ENCODE measurements at regions not wholly inside any gene's neighbourhood (a gene's known extent, or its start where the extent isn't known, plus 50 kb on each side); places are given as distances from the start of the nearest gene placed in this dataset.

- Mint-ChIP-seq H3K4me1 (no peaks in the 10 kb centered on the region), H3K36me3 (no peaks in the 10 kb centered on the region), H3K4me3 (no peak overlapping the region), H3K9me3 (no peaks in the 10 kb centered on the region), H3K27me3 (ENCODE audit: low read depth in 3 of 3) (peaks cover 0 to 19% (median 12%) of the 10 kb centered on the region in 3 donors), H3K27ac (no peak overlapping the region)
- Histone ChIP-seq H3K4me2 (replicated peaks; ENCODE audit: extremely low read depth, low read length, poor library complexity, severe bottlenecking) (no peak overlapping the region), H3K4me1 (ENCODE audit: control insufficient read depth in 1 of 2, insufficient read depth in 2 of 2, low read length in 2 of 2) (no peaks in the 10 kb centered on the region), H3K36me3 (replicated peaks in 1 of 2; ENCODE audit: control insufficient read depth in 1 of 2, insufficient read depth in 2 of 2, low read length in 2 of 2) (no peaks in the 10 kb centered on the region), H3K4me3 (replicated peaks in 1 of 3; ENCODE audit: low read depth in 2 of 3, low read length in 3 of 3) (no peak overlapping the region), H3K27me3 (ENCODE audit: control insufficient read depth in 2 of 2, insufficient read depth in 2 of 2, low read length in 2 of 2) (peaks cover 0 to 2% of the 10 kb centered on the region in 2 donors), H3K79me2 (ENCODE audit: insufficient read depth, low read length) (no peaks in the 10 kb centered on the region), H3K9ac (ENCODE audit: insufficient read depth, low read length, poor library complexity, severe bottlenecking) (no peak overlapping the region), H3K9me3 (replicated peaks in 1 of 2; ENCODE audit: control insufficient read depth in 1 of 2, insufficient read depth in 1 of 2, low read length in 2 of 2) (no peaks in the 10 kb centered on the region), H2AFZ (ENCODE audit: insufficient read depth, low read depth, low read length, poor library complexity, severe bottlenecking) (no peak overlapping the region), H4K20me1 (ENCODE audit: insufficient read depth, low read length) (no peaks in the 10 kb centered on the region), H3K27ac (ENCODE audit: low read depth in 1 of 2, low read length in 2 of 2) (no peak overlapping the region)
- 100% methylated on average over 2 of the region's 5 CpGs for WGBS (ENCODE audit: insufficient coverage)
- DNase-seq = no peak
- intact Hi-C loops (cut with micrococcal nuclease) = loop anchor here in 1 of 2 donors (10.0 kb wide), 1 partner anchor 187 kb away; no protein-coding TSS in a partner anchor
- TF ChIP-seq, protein P1, sequence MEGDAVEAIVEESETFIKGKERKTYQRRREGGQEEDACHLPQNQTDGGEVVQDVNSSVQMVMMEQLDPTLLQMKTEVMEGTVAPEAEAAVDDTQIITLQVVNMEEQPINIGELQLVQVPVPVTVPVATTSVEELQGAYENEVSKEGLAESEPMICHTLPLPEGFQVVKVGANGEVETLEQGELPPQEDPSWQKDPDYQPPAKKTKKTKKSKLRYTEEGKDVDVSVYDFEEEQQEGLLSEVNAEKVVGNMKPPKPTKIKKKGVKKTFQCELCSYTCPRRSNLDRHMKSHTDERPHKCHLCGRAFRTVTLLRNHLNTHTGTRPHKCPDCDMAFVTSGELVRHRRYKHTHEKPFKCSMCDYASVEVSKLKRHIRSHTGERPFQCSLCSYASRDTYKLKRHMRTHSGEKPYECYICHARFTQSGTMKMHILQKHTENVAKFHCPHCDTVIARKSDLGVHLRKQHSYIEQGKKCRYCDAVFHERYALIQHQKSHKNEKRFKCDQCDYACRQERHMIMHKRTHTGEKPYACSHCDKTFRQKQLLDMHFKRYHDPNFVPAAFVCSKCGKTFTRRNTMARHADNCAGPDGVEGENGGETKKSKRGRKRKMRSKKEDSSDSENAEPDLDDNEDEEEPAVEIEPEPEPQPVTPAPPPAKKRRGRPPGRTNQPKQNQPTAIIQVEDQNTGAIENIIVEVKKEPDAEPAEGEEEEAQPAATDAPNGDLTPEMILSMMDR (IDR thresholded peaks at IDR 0.05) = no peak
These were observed 89.2 kb upstream of the EXOC2 start for GRCh38 chr6:782141-782540.

DNA sequence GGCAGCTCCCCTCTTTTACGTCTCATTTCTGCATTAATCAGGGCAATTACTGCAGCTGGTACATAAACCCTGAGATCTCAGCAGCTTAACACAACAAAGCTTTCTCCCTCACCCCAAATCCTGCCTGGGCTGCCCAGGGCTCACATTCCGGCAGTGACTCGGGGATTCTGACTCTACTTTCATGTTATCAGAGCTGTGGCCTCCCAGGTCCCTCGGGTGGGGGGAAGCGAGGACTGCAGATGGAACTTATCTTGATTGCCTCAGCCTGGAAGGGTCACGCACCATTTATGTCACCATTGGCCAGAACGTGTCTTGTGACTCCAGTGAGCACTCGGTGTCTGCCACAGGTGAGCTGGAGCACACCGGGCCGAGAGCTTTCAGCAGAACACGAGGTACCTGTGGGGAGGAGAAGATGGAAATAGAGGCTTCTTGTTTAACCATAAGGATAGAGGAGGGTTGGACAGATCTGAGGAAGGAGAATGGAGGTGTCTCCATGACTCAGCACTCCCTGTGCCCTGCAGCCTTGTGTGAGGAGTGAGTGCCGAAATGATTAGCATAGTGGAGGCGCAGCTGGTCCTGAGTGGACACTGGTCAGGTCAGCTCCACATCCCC lies 88.5 kb upstream of the EXOC2 start:
- 79% methylated on average over 11 of the region's 13 CpGs for WGBS (ENCODE audit: insufficient coverage)
- Mint-ChIP-seq H3K9me3 (no peaks in the 10 kb centered on the region), H3K27me3 (ENCODE audit: low read depth in 3 of 3) (peaks cover 0 to 19% (median 12%) of the 10 kb centered on the region in 3 donors), H3K36me3 (no peaks in the 10 kb centered on the region), H3K4me3 (no peak overlapping the region), H3K27ac (no peak overlapping the region), H3K4me1 (no peaks in the 10 kb centered on the region)
- no peaks in the 10 kb centered on the region for H3K79me2 ChIP-seq (ENCODE audit: insufficient read depth, low read length)
- TF ChIP-seq, protein P1 (IDR thresholded peaks at IDR 0.05) = no peak
- H3K4me2 ChIP-seq (replicated peaks; ENCODE audit: extremely low read depth, low read length, poor library complexity, severe bottlenecking) = no peak overlapping the region
- no peaks in the 10 kb centered on the region for H4K20me1 ChIP-seq (ENCODE audit: insufficient read depth, low read length)
- H2AFZ ChIP-seq (ENCODE audit: insufficient read depth, low read depth, low read length, poor library complexity, severe bottlenecking) = no peak overlapping the region
- no peak overlapping the region for H3K9ac ChIP-seq (ENCODE audit: insufficient read depth, low read length, poor library complexity, severe bottlenecking)
- no peaks in the 10 kb centered on the region for H3K9me3 ChIP-seq (replicated peaks in 1 of 2; ENCODE audit: control insufficient read depth in 1 of 2, insufficient read depth in 1 of 2, low read length in 2 of 2)
- no peak overlapping the region for H3K27ac ChIP-seq (ENCODE audit: low read depth in 1 of 2, low read length in 2 of 2)
- H3K4me3 ChIP-seq (replicated peaks in 1 of 3; ENCODE audit: low read depth in 2 of 3, low read length in 3 of 3) = no peak overlapping the region
- no peak for DNase-seq
- no peaks in the 10 kb centered on the region for H3K36me3 ChIP-seq (replicated peaks in 1 of 2; ENCODE audit: control insufficient read depth in 1 of 2, insufficient read depth in 2 of 2, low read length in 2 of 2)
- H3K27me3 ChIP-seq (ENCODE audit: control insufficient read depth in 2 of 2, insufficient read depth in 2 of 2, low read length in 2 of 2) = peaks cover 0 to 2% of the 10 kb centered on the region in 2 donors
- no peaks in the 10 kb centered on the region for H3K4me1 ChIP-seq (ENCODE audit: control insufficient read depth in 1 of 2, insufficient read depth in 2 of 2, low read length in 2 of 2)
- intact Hi-C loops (cut with micrococcal nuclease) = loop anchor here in 1 of 2 donors (10.0 kb wide), 1 partner anchor 187 kb away; no protein-coding TSS in a partner anchor
